ENCODE measurements at regions not wholly inside any gene's neighbourhood (a gene's known extent, or its start where the extent isn't known, plus 50 kb on each side); places are given as distances from the start of the nearest gene placed in this dataset.
A peak's percentile ranks its signal among the peaks of the same experiment; 100 is the strongest.

DNA sequence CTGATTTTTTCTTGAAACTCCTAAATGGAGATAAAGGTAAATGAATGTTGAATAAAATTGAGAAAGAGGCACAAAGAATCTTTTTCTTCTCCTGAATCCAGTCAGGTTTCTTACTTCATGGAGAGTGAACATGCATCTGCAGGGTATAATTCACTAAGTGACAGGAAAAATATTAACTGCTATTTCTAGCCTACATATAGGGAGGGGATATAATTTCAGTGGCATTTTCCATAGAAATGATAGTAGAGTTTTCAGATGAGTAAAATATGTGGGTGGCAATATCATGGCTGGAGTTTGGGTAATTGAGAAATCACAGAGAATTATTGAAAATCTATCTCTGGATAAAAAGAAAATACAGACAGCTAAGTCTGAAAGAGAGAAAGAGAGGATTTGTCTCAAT is 1227.0 kb upstream of the GJE1 start:
- H3K27me3 ChIP-seq (ENCODE audit: insufficient read depth, low read length), result no peaks in the 10 kb centered on the region
- H3K4me1 ChIP-seq (ENCODE audit: insufficient read depth, low read length), result peaks cover 19% of the 10 kb centered on the region
- DNase-seq (ENCODE audit: insufficient read length, low spot score, missing footprints), result no peak
- H3K4me2 ChIP-seq (ENCODE audit: insufficient read depth, low read length), result no peak overlapping the region
- H3K36me3 ChIP-seq (ENCODE audit: insufficient read depth, low read length), result no peaks in the 10 kb centered on the region
- no peak overlapping the region for H3K4me3 ChIP-seq (ENCODE audit: insufficient read depth, low read length)
- H2AFZ ChIP-seq (ENCODE audit: low read length), result peak overlapping the region; percentile 18
- H4K20me1 ChIP-seq (ENCODE audit: insufficient read depth, low read length), result no peaks in the 10 kb centered on the region
- H3K9me3 ChIP-seq (ENCODE audit: low read depth, low read length), result no peaks in the 10 kb centered on the region
- no peaks in the 10 kb centered on the region for H3K79me2 ChIP-seq (ENCODE audit: insufficient read depth, low read length)
- TF ChIP-seq, protein P1, sequence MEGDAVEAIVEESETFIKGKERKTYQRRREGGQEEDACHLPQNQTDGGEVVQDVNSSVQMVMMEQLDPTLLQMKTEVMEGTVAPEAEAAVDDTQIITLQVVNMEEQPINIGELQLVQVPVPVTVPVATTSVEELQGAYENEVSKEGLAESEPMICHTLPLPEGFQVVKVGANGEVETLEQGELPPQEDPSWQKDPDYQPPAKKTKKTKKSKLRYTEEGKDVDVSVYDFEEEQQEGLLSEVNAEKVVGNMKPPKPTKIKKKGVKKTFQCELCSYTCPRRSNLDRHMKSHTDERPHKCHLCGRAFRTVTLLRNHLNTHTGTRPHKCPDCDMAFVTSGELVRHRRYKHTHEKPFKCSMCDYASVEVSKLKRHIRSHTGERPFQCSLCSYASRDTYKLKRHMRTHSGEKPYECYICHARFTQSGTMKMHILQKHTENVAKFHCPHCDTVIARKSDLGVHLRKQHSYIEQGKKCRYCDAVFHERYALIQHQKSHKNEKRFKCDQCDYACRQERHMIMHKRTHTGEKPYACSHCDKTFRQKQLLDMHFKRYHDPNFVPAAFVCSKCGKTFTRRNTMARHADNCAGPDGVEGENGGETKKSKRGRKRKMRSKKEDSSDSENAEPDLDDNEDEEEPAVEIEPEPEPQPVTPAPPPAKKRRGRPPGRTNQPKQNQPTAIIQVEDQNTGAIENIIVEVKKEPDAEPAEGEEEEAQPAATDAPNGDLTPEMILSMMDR (IDR thresholded peaks at IDR 0.05; ENCODE audit: extremely low read depth, low read depth, low read length), result no peak
- H3K27ac ChIP-seq (ENCODE audit: low read depth, low read length), result no peak overlapping the region

DNA sequence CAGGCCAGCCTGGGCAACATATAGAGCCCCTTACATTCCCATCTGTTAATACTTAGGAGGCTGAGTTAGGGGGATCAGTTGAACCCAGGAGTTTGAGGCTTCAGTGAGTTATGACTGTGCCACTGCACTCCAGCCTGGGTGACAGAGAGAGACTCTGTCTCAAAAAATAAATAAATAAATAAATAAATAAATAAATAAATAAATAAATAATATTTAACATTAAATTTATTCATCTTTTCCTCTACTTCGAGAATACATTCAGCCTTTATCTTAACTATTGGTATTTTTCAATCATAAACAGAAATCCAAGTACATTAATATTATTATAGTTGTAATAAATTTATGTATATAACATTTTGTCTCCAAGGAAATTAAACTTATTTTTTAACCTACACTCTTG is 1227.7 kb upstream of the GJE1 start:
- H3K9me3 ChIP-seq (ENCODE audit: low read depth, low read length), result no peaks in the 10 kb centered on the region
- no peak overlapping the region for H2AFZ ChIP-seq (ENCODE audit: low read length)
- H3K27me3 ChIP-seq (ENCODE audit: insufficient read depth, low read length), result no peaks in the 10 kb centered on the region
- H3K27ac ChIP-seq (ENCODE audit: low read depth, low read length), result no peak overlapping the region
- H4K20me1 ChIP-seq (ENCODE audit: insufficient read depth, low read length), result no peaks in the 10 kb centered on the region
- no peak for DNase-seq (ENCODE audit: insufficient read length, low spot score, missing footprints)
- TF ChIP-seq, protein P1 (IDR thresholded peaks at IDR 0.05; ENCODE audit: extremely low read depth, low read depth, low read length), result no peak
- H3K36me3 ChIP-seq (ENCODE audit: insufficient read depth, low read length), result no peaks in the 10 kb centered on the region
- no peaks in the 10 kb centered on the region for H3K79me2 ChIP-seq (ENCODE audit: insufficient read depth, low read length)
- H3K4me3 ChIP-seq (ENCODE audit: insufficient read depth, low read length), result no peak overlapping the region
- no peak overlapping the region for H3K4me2 ChIP-seq (ENCODE audit: insufficient read depth, low read length)
- H3K4me1 ChIP-seq (ENCODE audit: insufficient read depth, low read length), result peaks cover 19% of the 10 kb centered on the region

DNA sequence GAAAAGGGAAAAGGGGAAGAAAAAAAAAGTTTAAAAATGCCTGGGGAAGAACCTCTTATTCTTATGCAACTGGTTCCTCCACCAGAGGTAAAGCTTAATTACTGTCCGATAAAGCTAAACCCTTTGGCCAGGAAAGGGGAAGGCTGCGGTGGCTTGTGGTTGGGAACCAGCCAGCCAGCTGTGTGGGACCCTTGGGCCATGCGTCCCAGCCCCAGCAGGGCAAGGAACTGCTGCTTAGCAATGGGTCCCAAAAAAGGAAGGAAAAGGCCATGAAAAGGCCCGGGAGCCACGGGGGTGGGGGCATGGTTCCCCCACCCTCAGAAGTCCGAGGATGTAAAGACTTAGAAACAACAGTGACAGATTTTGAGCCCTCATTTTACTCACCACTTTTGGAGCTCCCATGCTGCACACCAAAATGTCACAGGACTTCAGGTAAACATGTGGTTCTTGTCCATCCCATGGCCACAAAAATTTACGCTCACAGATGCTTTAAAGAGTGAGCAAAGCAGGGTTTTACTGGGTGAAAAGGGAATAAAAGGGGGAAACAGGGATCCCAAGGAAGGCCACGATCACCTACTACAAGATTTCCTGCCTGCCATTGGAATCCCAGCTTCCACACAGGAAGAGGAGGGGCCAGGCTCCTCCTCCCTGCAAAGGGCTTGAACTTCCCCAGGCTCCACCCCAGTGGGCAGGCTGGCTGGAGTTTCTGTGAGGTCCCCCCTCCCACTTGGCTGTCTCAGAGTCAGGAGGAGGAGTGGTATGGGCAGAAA is 1234.7 kb upstream of the GJE1 start:
- H2AFZ ChIP-seq (ENCODE audit: low read length), result no peak overlapping the region
- TF ChIP-seq, protein P1 (IDR thresholded peaks at IDR 0.05; ENCODE audit: extremely low read depth, low read depth, low read length), result no peak
- no peak overlapping the region for H3K27ac ChIP-seq (ENCODE audit: low read depth, low read length)
- no peak overlapping the region for H3K4me3 ChIP-seq (ENCODE audit: insufficient read depth, low read length)
- no peaks in the 10 kb centered on the region for H4K20me1 ChIP-seq (ENCODE audit: insufficient read depth, low read length)
- H3K9me3 ChIP-seq (ENCODE audit: low read depth, low read length), result no peaks in the 10 kb centered on the region
- H3K79me2 ChIP-seq (ENCODE audit: insufficient read depth, low read length), result no peaks in the 10 kb centered on the region
- H3K36me3 ChIP-seq (ENCODE audit: insufficient read depth, low read length), result no peaks in the 10 kb centered on the region
- no peak for DNase-seq (ENCODE audit: insufficient read length, low spot score, missing footprints)
- H3K4me2 ChIP-seq (ENCODE audit: insufficient read depth, low read length), result no peak overlapping the region
- no peaks in the 10 kb centered on the region for H3K27me3 ChIP-seq (ENCODE audit: insufficient read depth, low read length)
- H3K4me1 ChIP-seq (ENCODE audit: insufficient read depth, low read length), result no peaks in the 10 kb centered on the region

DNA sequence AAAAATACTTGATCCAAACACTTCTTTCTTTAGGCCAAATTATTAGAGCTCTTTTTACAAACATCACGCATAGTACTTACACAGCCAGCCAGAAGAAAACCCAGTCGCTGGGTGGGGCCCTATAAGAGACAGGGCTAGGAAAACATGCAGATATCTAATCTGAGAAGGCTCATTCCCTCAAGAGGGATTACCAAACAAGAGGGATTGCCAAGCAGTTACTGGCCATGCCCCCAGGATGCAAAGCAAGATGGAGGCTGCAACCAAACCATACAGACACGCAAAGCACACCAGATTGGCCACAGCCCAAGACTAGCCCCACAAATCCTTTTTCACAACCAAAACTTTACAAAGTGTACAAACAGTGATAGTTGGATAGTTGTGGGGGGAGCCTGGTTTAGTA is 1235.4 kb upstream of the GJE1 start:
- no peak for DNase-seq (ENCODE audit: insufficient read length, low spot score, missing footprints)
- Histone ChIP-seq H3K4me2 (ENCODE audit: insufficient read depth, low read length) (no peak overlapping the region), H3K36me3 (ENCODE audit: insufficient read depth, low read length) (no peaks in the 10 kb centered on the region), H3K4me3 (ENCODE audit: insufficient read depth, low read length) (no peak overlapping the region), H3K9me3 (ENCODE audit: low read depth, low read length) (no peaks in the 10 kb centered on the region), H3K79me2 (ENCODE audit: insufficient read depth, low read length) (no peaks in the 10 kb centered on the region), H4K20me1 (ENCODE audit: insufficient read depth, low read length) (no peaks in the 10 kb centered on the region), H3K4me1 (ENCODE audit: insufficient read depth, low read length) (no peaks in the 10 kb centered on the region), H3K27me3 (ENCODE audit: insufficient read depth, low read length) (no peaks in the 10 kb centered on the region), H3K27ac (ENCODE audit: low read depth, low read length) (no peak overlapping the region), H2AFZ (ENCODE audit: low read length) (no peak overlapping the region)
- TF ChIP-seq, protein P1 (IDR thresholded peaks at IDR 0.05; ENCODE audit: extremely low read depth, low read depth, low read length), result no peak
